ENCODE measurements at regions not wholly inside any gene's neighbourhood (a gene's known extent, or its start where the extent isn't known, plus 50 kb on each side); places are given as distances from the start of the nearest gene placed in this dataset.

- no peak for DNase-seq
Measured at GRCh38 chr4:96841801-96842200, 1001.9 kb downstream of the PDHA2 start.

- no peak for DNase-seq
Measured at GRCh38 chr4:96844858-96845490, 1005.1 kb downstream of the PDHA2 start.

- DNase-seq = no peak
Measured at GRCh38 chr4:96845819-96846218, 1005.9 kb downstream of the PDHA2 start.

GRCh38 chr4:96874657-96875056 is 1034.8 kb downstream of the PDHA2 start:
- DNase-seq = no peak

GRCh38 chr4:96879527-96879926 is 1039.6 kb downstream of the PDHA2 start:
- DNase-seq = no peak

GRCh38 chr4:96887857-96888256 is 1048.0 kb downstream of the PDHA2 start:
- DNase-seq = no peak

- DNase-seq = no peak
Measured at GRCh38 chr4:96894621-96895020, 1054.7 kb downstream of the PDHA2 start.

- DNase-seq = no peak
Measured at GRCh38 chr4:96895826-96896225, 1055.9 kb downstream of the PDHA2 start.

- no peak for DNase-seq
Measured at GRCh38 chr4:96912716-96913115, 1072.8 kb downstream of the PDHA2 start.

GRCh38 chr4:96913441-96914080 is 1073.7 kb downstream of the PDHA2 start:
- no peak for DNase-seq

GRCh38 chr4:96916711-96917110 is 1076.8 kb downstream of the PDHA2 start:
- DNase-seq = peak; percentile 57

- DNase-seq = no peak
Measured at GRCh38 chr4:96936886-96937285, 1097.0 kb downstream of the PDHA2 start.

- no peak for DNase-seq
Measured at GRCh38 chr4:96946552-96946951, 1106.7 kb downstream of the PDHA2 start.

- DNase-seq = no peak
Measured at GRCh38 chr4:96952610-96953009, 1112.7 kb downstream of the PDHA2 start.

GRCh38 chr4:96955226-96955625 is 1115.3 kb downstream of the PDHA2 start:
- no peak for DNase-seq

GRCh38 chr4:96955691-96956090 is 1115.8 kb downstream of the PDHA2 start:
- no peak for DNase-seq

GRCh38 chr4:96969455-96969854 is 1129.6 kb downstream of the PDHA2 start:
- no peak for DNase-seq

- DNase-seq = no peak
Measured at GRCh38 chr4:96972920-96973319, 1133.0 kb downstream of the PDHA2 start.

- no peak for DNase-seq
Measured at GRCh38 chr4:96974295-96974694, 1134.4 kb downstream of the PDHA2 start.

GRCh38 chr4:96983830-96984229 is 1143.9 kb downstream of the PDHA2 start:
- DNase-seq = no peak

GRCh38 chr4:96986816-96987215 is 1146.9 kb downstream of the PDHA2 start:
- DNase-seq = no peak

GRCh38 chr4:96991083-96991482 is 1151.2 kb downstream of the PDHA2 start:
- no peak for DNase-seq

GRCh38 chr4:96992443-96992842 is 1150.8 kb downstream of the STPG2 start:
- DNase-seq = no peak

- no peak for DNase-seq
Measured at GRCh38 chr4:96993560-96993959, 1149.7 kb downstream of the STPG2 start.

GRCh38 chr4:97003715-97004114 is 1139.6 kb downstream of the STPG2 start:
- DNase-seq = no peak

Data from NCI-H1092 treated with DMSO at 0.1 percent for 48 hours (cell line).